Lung (tissue), 11 donors: ENCODE measurements at regions not wholly inside any gene's neighbourhood (a gene's known extent, or its start where the extent isn't known, plus 50 kb on each side); places are given as distances from the start of the nearest gene placed in this dataset.

Experiments used
- ATAC-seq: fragments of 200-7000 bp; cut with Tn5 transposase; one replicate; pipeline ENCODE4 v1.9.1; 2020; ENCODE audit warnings: moderate number of reproducible peaks; ENCODE audit not compliant: insufficient read depth, low FRiP score
- DNase-seq, 3 donors: peaks; one replicate each; pipeline ENCODE4 v3.0.0-alpha.2; 2013 to 2017
- H3K27ac ChIP-seq, 2 donors: one replicate each; pipeline ENCODE4 v1.5.1; 2013; ENCODE audit warnings: mild to moderate bottlenecking in 2 of 2, moderate library complexity in 2 of 2, control low read depth in 1 of 2, inconsistent platforms in 1 of 2, low read depth in 1 of 2, low read length in 1 of 2
- H3K27me3 ChIP-seq, 3 donors: one replicate each; pipeline ENCODE4 v1.5.1; 2013; ENCODE audit warnings: low read length in 2 of 3; ENCODE audit not compliant: control insufficient read depth in 3 of 3, insufficient read depth in 3 of 3
- H3K36me3 ChIP-seq, 4 donors: one replicate each; pipeline ENCODE4 v1.5.1; 2013; ENCODE audit warnings: low read length in 4 of 4, mild to moderate bottlenecking in 1 of 4, moderate library complexity in 1 of 4; ENCODE audit not compliant: control insufficient read depth in 4 of 4, insufficient read depth in 4 of 4
- H3K4me1 ChIP-seq, 5 donors: one replicate each; pipeline ENCODE4 v1.5.1; 2013; ENCODE audit warnings: low read length in 5 of 5, mild to moderate bottlenecking in 2 of 5, moderate library complexity in 1 of 5; ENCODE audit not compliant: control insufficient read depth in 5 of 5, insufficient read depth in 5 of 5
- H3K4me3 ChIP-seq: one replicate; pipeline ENCODE4 v1.5.1; 2013; ENCODE audit warnings: mild to moderate bottlenecking, control low read depth, moderate library complexity
- H3K9ac ChIP-seq, 2 donors: one replicate each; pipeline ENCODE4 v1.5.1; 2013; ENCODE audit warnings: low read length in 2 of 2, control low read depth in 1 of 2; ENCODE audit not compliant: insufficient read depth in 1 of 2
- H3K9me3 ChIP-seq, 4 donors: one replicate each; pipeline ENCODE4 v1.5.1; 2013; ENCODE audit warnings: low read length in 3 of 4, mild to moderate bottlenecking in 1 of 4, moderate library complexity in 1 of 4; ENCODE audit not compliant: control insufficient read depth in 4 of 4, insufficient read depth in 3 of 4
- WGBS, 2 donors: extraction: QIAGEN DNeasy Blood & Tissue Kit; methylation state at CpG; one replicate each; pipeline ENCODE4 v1.1.7; 2013; 5-methylcytosine and 5-hydroxymethylcytosine counted together
- TF ChIP-seq, protein P1 (sequence below): IDR thresholded peaks from 2 replicates; pipeline ENCODE4 v1.5.1; 2012; ENCODE audit warnings: mild to moderate bottlenecking; ENCODE audit errors: control extremely low read depth, extremely low read depth
- donor health status: control.
- donor health status: control.
- donor health status: Bipolar disorder and iron deficiency.
- donor health status: healthy.
- donor health status: DM: yes; HTN: yes; CAD: no.

DNA sequence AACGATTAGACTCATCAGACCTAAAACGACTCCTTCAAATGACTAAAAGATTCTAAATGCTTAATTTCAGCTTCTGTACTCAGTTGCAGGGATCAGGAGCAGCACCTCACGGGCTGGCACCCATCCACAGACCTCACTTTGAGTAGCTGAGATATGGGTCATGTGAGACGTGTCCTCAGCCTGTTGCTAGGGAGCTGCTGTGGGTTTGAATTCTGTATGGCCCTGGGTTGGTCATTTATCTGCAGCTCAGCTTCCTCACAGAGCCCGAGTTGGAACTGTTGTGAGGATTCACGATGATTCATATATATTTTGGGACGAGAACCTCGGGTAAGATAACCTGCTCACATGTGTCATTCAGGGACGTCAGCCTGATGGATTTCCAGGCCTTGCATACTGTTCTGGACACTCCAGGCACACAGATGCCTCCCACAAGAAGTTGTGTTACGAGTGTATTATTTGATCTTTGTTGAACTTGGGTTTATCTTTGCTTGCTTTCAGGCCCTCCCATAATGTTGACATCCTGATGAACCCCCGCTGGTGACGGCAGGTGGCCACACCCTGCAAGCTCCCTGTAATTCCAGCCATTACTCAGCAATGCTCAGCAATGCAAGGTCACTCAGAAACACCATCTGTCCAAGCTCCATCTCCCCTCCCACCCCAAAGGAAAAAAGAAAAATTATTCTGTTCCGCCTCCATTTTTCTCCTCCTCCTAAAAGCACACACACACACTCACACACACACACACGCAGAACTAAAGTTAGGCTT, 137.6 kb downstream of the RBFOX3 start:
- no peaks in the 10 kb centered on the region for H3K9me3 ChIP-seq
- DNase-seq (no peak), ATAC-seq (no peak)
- no peak overlapping the region for H3K27ac ChIP-seq
- TF ChIP-seq, protein P1, sequence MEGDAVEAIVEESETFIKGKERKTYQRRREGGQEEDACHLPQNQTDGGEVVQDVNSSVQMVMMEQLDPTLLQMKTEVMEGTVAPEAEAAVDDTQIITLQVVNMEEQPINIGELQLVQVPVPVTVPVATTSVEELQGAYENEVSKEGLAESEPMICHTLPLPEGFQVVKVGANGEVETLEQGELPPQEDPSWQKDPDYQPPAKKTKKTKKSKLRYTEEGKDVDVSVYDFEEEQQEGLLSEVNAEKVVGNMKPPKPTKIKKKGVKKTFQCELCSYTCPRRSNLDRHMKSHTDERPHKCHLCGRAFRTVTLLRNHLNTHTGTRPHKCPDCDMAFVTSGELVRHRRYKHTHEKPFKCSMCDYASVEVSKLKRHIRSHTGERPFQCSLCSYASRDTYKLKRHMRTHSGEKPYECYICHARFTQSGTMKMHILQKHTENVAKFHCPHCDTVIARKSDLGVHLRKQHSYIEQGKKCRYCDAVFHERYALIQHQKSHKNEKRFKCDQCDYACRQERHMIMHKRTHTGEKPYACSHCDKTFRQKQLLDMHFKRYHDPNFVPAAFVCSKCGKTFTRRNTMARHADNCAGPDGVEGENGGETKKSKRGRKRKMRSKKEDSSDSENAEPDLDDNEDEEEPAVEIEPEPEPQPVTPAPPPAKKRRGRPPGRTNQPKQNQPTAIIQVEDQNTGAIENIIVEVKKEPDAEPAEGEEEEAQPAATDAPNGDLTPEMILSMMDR: no peak
- H3K36me3 ChIP-seq: no peaks in the 10 kb centered on the region
- peaks cover 0 to 1% (median 0%) of the 10 kb centered on the region in 5 donors for H3K4me1 ChIP-seq
- H3K27me3 ChIP-seq: peaks cover 5 to 21% (median 11%) of the 10 kb centered on the region in 3 donors
- 62 to 70% methylated on average over 14 of the region's 14 CpGs for WGBS, 2 donors
- no peak overlapping the region for H3K9ac ChIP-seq
- H3K4me3 ChIP-seq: no peak overlapping the region

GRCh38 chr17:79470754-79471153, 140.1 kb downstream of the RBFOX3 start:
- no peak overlapping the region for H3K9ac ChIP-seq
- no peaks in the 10 kb centered on the region for H3K9me3 ChIP-seq
- TF ChIP-seq, protein P1: no peak
- no peak overlapping the region for H3K27ac ChIP-seq
- no peak for DNase-seq
- H3K36me3 ChIP-seq: no peaks in the 10 kb centered on the region
- no peaks in the 10 kb centered on the region for H3K4me1 ChIP-seq
- no peak for ATAC-seq
- H3K27me3 ChIP-seq: peaks cover 3 to 18% (median 5%) of the 10 kb centered on the region in 3 donors
- WGBS, 2 donors: 55 to 80% methylated on average over 4 of the region's 4 CpGs
- H3K4me3 ChIP-seq: no peak overlapping the region

GRCh38 chr17:79469646-79470045, 141.2 kb downstream of the RBFOX3 start:
- no peaks in the 10 kb centered on the region for H3K36me3 ChIP-seq
- no peak overlapping the region for H3K27ac ChIP-seq
- no peak overlapping the region for H3K9ac ChIP-seq
- no peaks in the 10 kb centered on the region for H3K9me3 ChIP-seq
- H3K27me3 ChIP-seq: peaks cover 3 to 19% (median 5%) of the 10 kb centered on the region in 3 donors
- WGBS, 2 donors: 88 to 93% methylated on average over 13 of the region's 13 CpGs
- H3K4me3 ChIP-seq: no peak overlapping the region
- TF ChIP-seq, protein P1: no peak
- H3K4me1 ChIP-seq: no peaks in the 10 kb centered on the region
- ATAC-seq (no peak), DNase-seq (no peak)
